ENCODE measurements at regions not wholly inside any gene's neighbourhood (a gene's known extent, or its start where the extent isn't known, plus 50 kb on each side); places are given as distances from the start of the nearest gene placed in this dataset.

- Mint-ChIP-seq H3K36me3 (ENCODE audit: low read depth, unreplicated experiment) (no peaks in the 10 kb centered on the region), H3K9me3 (ENCODE audit: unreplicated experiment) (no peaks in the 10 kb centered on the region), H3K27me3 (ENCODE audit: unreplicated experiment) (peaks cover 1% of the 10 kb centered on the region), H3K4me1 (ENCODE audit: unreplicated experiment) (peaks cover 4% of the 10 kb centered on the region), H3K4me3 (ENCODE audit: unreplicated experiment) (no peak overlapping the region), H3K27ac (ENCODE audit: unreplicated experiment) (no peak overlapping the region)
- DNase-seq (ENCODE audit: low spot score): no peak
- no peak for TF ChIP-seq CTCF (IDR thresholded peaks at IDR 0.05; ENCODE audit: unreplicated experiment)
Observed at GRCh38 chr1:98330224-98330623, 331.3 kb upstream of the SNX7 start.

GRCh38 chr1:98328855-98329254, 332.7 kb upstream of the SNX7 start:
- Mint-ChIP-seq H3K9me3 (ENCODE audit: unreplicated experiment) (no peaks in the 10 kb centered on the region), H3K4me1 (ENCODE audit: unreplicated experiment) (peaks cover 9% of the 10 kb centered on the region), H3K27ac (ENCODE audit: unreplicated experiment) (no peak overlapping the region), H3K27me3 (ENCODE audit: unreplicated experiment) (peaks cover 1% of the 10 kb centered on the region), H3K4me3 (ENCODE audit: unreplicated experiment) (no peak overlapping the region), H3K36me3 (ENCODE audit: low read depth, unreplicated experiment) (no peaks in the 10 kb centered on the region)
- TF ChIP-seq CTCF (IDR thresholded peaks at IDR 0.05; ENCODE audit: unreplicated experiment): no peak
- DNase-seq (ENCODE audit: low spot score): no peak

- DNase-seq (ENCODE audit: low spot score): no peak
- Mint-ChIP-seq H3K36me3 (ENCODE audit: low read depth, unreplicated experiment) (no peaks in the 10 kb centered on the region), H3K4me1 (ENCODE audit: unreplicated experiment) (peaks cover 14% of the 10 kb centered on the region), H3K9me3 (ENCODE audit: unreplicated experiment) (no peaks in the 10 kb centered on the region), H3K27me3 (ENCODE audit: unreplicated experiment) (no peaks in the 10 kb centered on the region), H3K27ac (ENCODE audit: unreplicated experiment) (no peak overlapping the region), H3K4me3 (ENCODE audit: unreplicated experiment) (no peak overlapping the region)
- TF ChIP-seq CTCF (IDR thresholded peaks at IDR 0.05; ENCODE audit: unreplicated experiment): no peak
Observed at GRCh38 chr1:98327220-98327861, 334.2 kb upstream of the SNX7 start.

- no peaks in the 10 kb centered on the region for H3K36me3 Mint-ChIP-seq (ENCODE audit: low read depth, unreplicated experiment)
- H3K27ac Mint-ChIP-seq (ENCODE audit: unreplicated experiment): no peak overlapping the region
- no peak overlapping the region for H3K4me3 Mint-ChIP-seq (ENCODE audit: unreplicated experiment)
- H3K4me1 Mint-ChIP-seq (ENCODE audit: unreplicated experiment): peaks cover 14% of the 10 kb centered on the region
- H3K27me3 Mint-ChIP-seq (ENCODE audit: unreplicated experiment): no peaks in the 10 kb centered on the region
- no peak for TF ChIP-seq CTCF (IDR thresholded peaks at IDR 0.05; ENCODE audit: unreplicated experiment)
- H3K9me3 Mint-ChIP-seq (ENCODE audit: unreplicated experiment): no peaks in the 10 kb centered on the region
- DNase-seq (ENCODE audit: low spot score): no peak
Observed at GRCh38 chr1:98325646-98326440, 335.7 kb upstream of the SNX7 start.

GRCh38 chr1:98323906-98324358, 337.6 kb upstream of the SNX7 start:
- no peaks in the 10 kb centered on the region for H3K9me3 Mint-ChIP-seq (ENCODE audit: unreplicated experiment)
- no peak overlapping the region for H3K4me3 Mint-ChIP-seq (ENCODE audit: unreplicated experiment)
- H3K27me3 Mint-ChIP-seq (ENCODE audit: unreplicated experiment): no peaks in the 10 kb centered on the region
- H3K4me1 Mint-ChIP-seq (ENCODE audit: unreplicated experiment): peaks cover 14% of the 10 kb centered on the region
- peak; percentile 23 for DNase-seq (ENCODE audit: low spot score)
- no peaks in the 10 kb centered on the region for H3K36me3 Mint-ChIP-seq (ENCODE audit: low read depth, unreplicated experiment)
- TF ChIP-seq CTCF (IDR thresholded peaks at IDR 0.05; ENCODE audit: unreplicated experiment): no peak
- peak overlapping the region; percentile 84 for H3K27ac Mint-ChIP-seq (ENCODE audit: unreplicated experiment)

Data from endothelial cell (in vitro differentiated cells).